IPS-11a (cell line): ENCODE measurements at regions not wholly inside any gene's neighbourhood (a gene's known extent, or its start where the extent isn't known, plus 50 kb on each side); places are given as distances from the start of the nearest gene placed in this dataset.

Source experiments
- H3K4me3 ChIP-seq: one replicate; pipeline ENCODE4 v1.5.1; 2013; ENCODE audit warnings: low read depth, low read length, control low read depth

- H3K4me3 ChIP-seq: no peak overlapping the region
Measured at GRCh38 chr6:170232186-170233002, 58.5 kb downstream of the DLL1 start.

GRCh38 chr6:170231293-170232185, 59.3 kb downstream of the DLL1 start:
- no peak overlapping the region for H3K4me3 ChIP-seq

- no peak overlapping the region for H3K4me3 ChIP-seq
Measured at GRCh38 chr6:170230520-170231292, 60.2 kb downstream of the DLL1 start.

GRCh38 chr6:170229851-170230519, 60.9 kb downstream of the DLL1 start:
- H3K4me3 ChIP-seq: no peak overlapping the region

- no peak overlapping the region for H3K4me3 ChIP-seq
Measured at GRCh38 chr6:170229396-170229795, 61.5 kb downstream of the DLL1 start.

GRCh38 chr6:170228946-170229310, 62.0 kb downstream of the DLL1 start:
- H3K4me3 ChIP-seq: no peak overlapping the region

- H3K4me3 ChIP-seq: no peak overlapping the region
Measured at GRCh38 chr6:170227996-170228945, 62.6 kb downstream of the DLL1 start.

GRCh38 chr6:170227521-170227983, 63.3 kb downstream of the DLL1 start:
- no peak overlapping the region for H3K4me3 ChIP-seq

GRCh38 chr6:170226647-170227046, 64.2 kb downstream of the DLL1 start:
- no peak overlapping the region for H3K4me3 ChIP-seq

GRCh38 chr6:170225852-170226417, 64.9 kb downstream of the DLL1 start:
- no peak overlapping the region for H3K4me3 ChIP-seq

GRCh38 chr6:170224694-170225660, 65.9 kb downstream of the DLL1 start:
- no peak overlapping the region for H3K4me3 ChIP-seq

- H3K4me3 ChIP-seq: no peak overlapping the region
Measured at GRCh38 chr6:170223718-170224693, 66.9 kb downstream of the DLL1 start.

- H3K4me3 ChIP-seq: no peak overlapping the region
Measured at GRCh38 chr6:170222498-170223471, 68.1 kb downstream of the DLL1 start.

- no peak overlapping the region for H3K4me3 ChIP-seq
Measured at GRCh38 chr6:170221753-170222400, 69.0 kb downstream of the DLL1 start.
